Right ventricle myocardium superior (tissue), 1 donor: ENCODE measurements at regions not wholly inside any gene's neighbourhood (a gene's known extent, or its start where the extent isn't known, plus 50 kb on each side); places are given as distances from the start of the nearest gene placed in this dataset.

Source experiments
- ATAC-seq: fragments of 200-7000 bp; cut with Tn5 transposase; one replicate; pipeline ENCODE4 v1.9.1; 2020; ENCODE audit warnings: mild to moderate bottlenecking; ENCODE audit not compliant: poor library complexity
- DNase-seq: peaks from one replicate; pipeline ENCODE4 v3.0.0-alpha.2; 2020
- intact Hi-C: fragments of 100-400 bp; cut with DNase I; formaldehyde crosslinking; loops from one replicate; pipeline ENCODE4 v1.11.2; 2022
- donor health status: DM: no; HTN: yes; CAD: no; lungs with severe emphysema.

- DNase-seq, result no peak
- ATAC-seq, result no peak
- intact Hi-C loops, result no loop called here
Measured at GRCh38 chr20:39789411-39789810, 827.3 kb downstream of the DHX35 start.

GRCh38 chr20:39785252-39785917, 823.2 kb downstream of the DHX35 start:
- ATAC-seq, result no peak
- intact Hi-C loops, result no loop called here
- no peak for DNase-seq

- no peak for ATAC-seq
- DNase-seq, result no peak
- intact Hi-C loops, result no loop called here
Measured at GRCh38 chr20:39784693-39785092, 822.5 kb downstream of the DHX35 start.

GRCh38 chr20:39778847-39779604, 816.9 kb downstream of the DHX35 start:
- DNase-seq, result no peak
- intact Hi-C loops, result no loop called here
- no peak for ATAC-seq

- intact Hi-C loops, result no loop called here
- ATAC-seq, result no peak
- DNase-seq, result no peak
Measured at GRCh38 chr20:39778431-39778830, 816.3 kb downstream of the DHX35 start.

GRCh38 chr20:39777610-39778009, 815.5 kb downstream of the DHX35 start:
- intact Hi-C loops, result no loop called here
- DNase-seq (no peak), ATAC-seq (no peak)

- DNase-seq (peak; percentile 88), ATAC-seq (peak; percentile 93)
- intact Hi-C loops, result no loop called here
Measured at GRCh38 chr20:39775110-39775509, 813.0 kb downstream of the DHX35 start.

- ATAC-seq (peak; percentile 55), DNase-seq (no peak)
- intact Hi-C loops, result no loop called here
Measured at GRCh38 chr20:39773380-39774000, 811.3 kb downstream of the DHX35 start.

- intact Hi-C loops, result no loop called here
- ATAC-seq, result no peak
- no peak for DNase-seq
Measured at GRCh38 chr20:39767352-39767751, 805.2 kb downstream of the DHX35 start.

GRCh38 chr20:39766333-39766732, 804.2 kb downstream of the DHX35 start:
- no peak for DNase-seq
- ATAC-seq, result no peak
- intact Hi-C loops, result no loop called here

GRCh38 chr20:39762716-39763115, 800.6 kb downstream of the DHX35 start:
- ATAC-seq (no peak), DNase-seq (no peak)
- intact Hi-C loops, result no loop called here

GRCh38 chr20:39758876-39759275, 796.7 kb downstream of the DHX35 start:
- ATAC-seq (no peak), DNase-seq (no peak)
- intact Hi-C loops, result no loop called here

GRCh38 chr20:39756828-39757227, 794.7 kb downstream of the DHX35 start:
- DNase-seq (no peak), ATAC-seq (no peak)
- intact Hi-C loops, result no loop called here

GRCh38 chr20:39756369-39756768, 794.2 kb downstream of the DHX35 start:
- intact Hi-C loops, result no loop called here
- ATAC-seq, result no peak
- DNase-seq, result no peak

GRCh38 chr20:39752262-39752876, 790.2 kb downstream of the DHX35 start:
- DNase-seq (no peak), ATAC-seq (no peak)

GRCh38 chr20:39751557-39752137, 789.5 kb downstream of the DHX35 start:
- intact Hi-C loops, result no loop called here
- ATAC-seq (no peak), DNase-seq (no peak)

More at GRCh38 chr20:39752262-39752876, 790.2 kb downstream of the DHX35 start:
- intact Hi-C loops, result no loop called here

GRCh38 chr20:39745380-39745779, 783.2 kb downstream of the DHX35 start:
- ATAC-seq, result no peak
- intact Hi-C loops, result no loop called here
- DNase-seq, result no peak

GRCh38 chr20:39738651-39739050, 776.5 kb downstream of the DHX35 start:
- intact Hi-C loops, result no loop called here
- no peak for DNase-seq
- ATAC-seq, result no peak
